IMR-90 (cell line): ENCODE measurements at regions not wholly inside any gene's neighbourhood (a gene's known extent, or its start where the extent isn't known, plus 50 kb on each side); places are given as distances from the start of the nearest gene placed in this dataset.

Experiments used
- ATAC-seq: fragments of 200-7000 bp; cut with Tn5 transposase; 2 replicates; pipeline ENCODE4 v1.9.1; 2020; ENCODE audit warnings: low read depth, mild to moderate bottlenecking, moderate library complexity
- BruUV-seq: library from RNA; stranded (reverse); fragments of 400-500 nt; replicated peaks from 2 replicates; lab custom pipeline; 2021; lab: Mats Ljungman, UMichigan
- CTCF ChIA-PET: fragments of 300-600 bp; formaldehyde crosslinking; extraction: SDS; loops from one replicate; lab custom pipeline; 2021; ENCODE audit warnings: antibody characterized with exemption; lab: Yijun Ruan, JAX
- POLR2A ChIA-PET: fragments of 300-600 bp; sonication (Branson Sonifier 250); formaldehyde crosslinking; loops from one replicate; lab custom pipeline; 2022; ENCODE audit warnings: antibody characterized with exemption; ENCODE audit not compliant: unreplicated experiment; lab: Charles Lee
- DNase-seq: peaks from one replicate; pipeline ENCODE4 v3.0.0; 2013
- H2AFZ ChIP-seq: replicated peaks from 2 replicates; pipeline ENCODE3; 2013; ENCODE audit warnings: low read length, mild to moderate bottlenecking; ENCODE audit not compliant: poor library complexity
- H2AK5ac ChIP-seq: 2 replicates; pipeline ENCODE4 v1.6.1; 2013; ENCODE audit warnings: low read depth, low read length, inconsistent platforms
- H2AK9ac ChIP-seq: replicated peaks from 2 replicates; pipeline ENCODE3; 2013; ENCODE audit warnings: mild to moderate bottlenecking, low read depth, low read length, moderate library complexity; ENCODE audit not compliant: poor library complexity
- H2BK120ac ChIP-seq: 2 replicates; pipeline ENCODE4 v1.6.1; 2013; ENCODE audit warnings: low read depth, low read length, inconsistent platforms
- H2BK15ac ChIP-seq: 3 replicates; pipeline ENCODE4 v1.6.1; 2013; ENCODE audit warnings: low read depth, low read length, inconsistent platforms
- H2BK20ac ChIP-seq: 2 replicates; pipeline ENCODE4 v1.6.1; 2013; ENCODE audit warnings: low read depth, mild to moderate bottlenecking, inconsistent platforms, low read length, moderate library complexity
- H2BK5ac ChIP-seq: 2 replicates; pipeline ENCODE4 v1.6.1; 2013; ENCODE audit warnings: mild to moderate bottlenecking, low read depth, low read length, inconsistent platforms; ENCODE audit not compliant: poor library complexity, severe bottlenecking
- H3K14ac ChIP-seq: replicated peaks from 2 replicates; pipeline ENCODE4 v1.6.1; 2013; ENCODE audit warnings: low read depth, low read length, inconsistent platforms
- H3K18ac ChIP-seq: 2 replicates; pipeline ENCODE4 v1.6.1; 2013; ENCODE audit warnings: low read depth, low read length, control low read depth
- H3K23ac ChIP-seq: 2 replicates; pipeline ENCODE4 v1.6.1; 2013; ENCODE audit warnings: low read depth, low read length, inconsistent platforms
- H3K27ac ChIP-seq: 2 replicates; pipeline ENCODE4 v1.5.1; 2013; ENCODE audit warnings: mild to moderate bottlenecking, control low read depth, low read length; ENCODE audit not compliant: insufficient read depth
- H3K27me3 ChIP-seq: 2 replicates; pipeline ENCODE4 v1.6.1; 2013; ENCODE audit warnings: low read length; ENCODE audit not compliant: control insufficient read depth, insufficient read depth
- H3K36me3 ChIP-seq: 2 replicates; pipeline ENCODE4 v1.6.1; 2013; ENCODE audit warnings: low read length, mixed read lengths; ENCODE audit not compliant: control insufficient read depth, insufficient read depth
- H3K4ac ChIP-seq: 2 replicates; pipeline ENCODE4 v1.6.1; 2013; ENCODE audit warnings: low read depth, low read length, inconsistent platforms
- H3K4me1 ChIP-seq: 2 replicates; pipeline ENCODE4 v1.6.1; 2013; ENCODE audit warnings: low read length, mixed read lengths; ENCODE audit not compliant: control insufficient read depth, insufficient read depth
- H3K4me2 ChIP-seq: 2 replicates; pipeline ENCODE4 v1.6.1; 2013; ENCODE audit warnings: low read depth, mild to moderate bottlenecking, control low read depth, low read length, moderate library complexity
- H3K4me3 ChIP-seq: 2 replicates; pipeline ENCODE4 v1.5.1; 2013; ENCODE audit warnings: low read depth, mild to moderate bottlenecking, control low read depth, low read length, moderate library complexity; ENCODE audit not compliant: insufficient read depth
- H3K56ac ChIP-seq: 2 replicates; pipeline ENCODE4 v1.6.1; 2013; ENCODE audit warnings: low read length, inconsistent platforms; ENCODE audit not compliant: insufficient read depth; ENCODE audit errors: extremely low read depth
- H3K79me1 ChIP-seq, 2 experiments: 2 replicates each; pipeline ENCODE4 v1.6.1; 2013; ENCODE audit warnings: low read length in 2 of 2, inconsistent platforms in 1 of 2, low read depth in 1 of 2
- H3K9ac ChIP-seq: 2 replicates; pipeline ENCODE4 v1.6.1; 2013; ENCODE audit warnings: low read depth, low read length, control low read depth
- H3K9me1 ChIP-seq: 2 replicates; pipeline ENCODE4 v1.6.1; 2013; ENCODE audit warnings: low read length, inconsistent platforms; ENCODE audit not compliant: insufficient read depth
- H3K9me3 ChIP-seq: 2 replicates; pipeline ENCODE4 v1.6.1; 2013; ENCODE audit warnings: low read length; ENCODE audit not compliant: control insufficient read depth, insufficient read depth
- H4K20me1 ChIP-seq: 2 replicates; pipeline ENCODE4 v1.6.1; 2013; ENCODE audit warnings: low read length, inconsistent platforms; ENCODE audit not compliant: insufficient read depth
- H4K5ac ChIP-seq: 2 replicates; pipeline ENCODE4 v1.6.1; 2013; ENCODE audit warnings: mild to moderate bottlenecking, low read depth, low read length, control low read depth
- H4K8ac ChIP-seq, 2 experiments: 2 replicates each; pipeline ENCODE4 v1.6.1; 2013; ENCODE audit warnings: low read depth in 2 of 2, low read length in 2 of 2, control low read depth in 1 of 2, inconsistent platforms in 1 of 2
- H4K91ac ChIP-seq: 2 replicates; pipeline ENCODE4 v1.6.1; 2013; ENCODE audit warnings: low read depth, low read length, inconsistent platforms; ENCODE audit not compliant: insufficient read depth
- CEBPB ChIP-seq: IDR thresholded peaks from 2 replicates; pipeline ENCODE4 v1.6.1; 2012; ENCODE audit warnings: low read depth, low read length, improper control_type of control experiment
- CHD1 ChIP-seq: IDR thresholded peaks from 2 replicates; pipeline ENCODE4 v1.6.1; 2012; ENCODE audit warnings: low read depth, low read length, improper control_type of control experiment
- ELK1 ChIP-seq: fragments of 150-350 bp; IDR thresholded peaks from 2 replicates; pipeline ENCODE4 v1.6.1; 2016; ENCODE audit warnings: low read depth, mild to moderate bottlenecking, low read length, moderate library complexity, borderline replicate concordance
- MAFK ChIP-seq: IDR thresholded peaks from 2 replicates; pipeline ENCODE4 v1.6.1; 2012; ENCODE audit warnings: low read depth, low read length, improper control_type of control experiment
- POLR2A ChIP-seq: IDR thresholded peaks from 2 replicates; pipeline ENCODE4 v1.6.1; 2012; ENCODE audit warnings: mild to moderate bottlenecking, low read depth, low read length
- SMC3 ChIP-seq: fragments of 150-350 bp; IDR thresholded peaks from 2 replicates; pipeline ENCODE4 v1.6.1; 2016; ENCODE audit warnings: low read depth, mild to moderate bottlenecking, antibody characterized with exemption, low read length, moderate library complexity
- dilution Hi-C: fragments of 300-500 bp; cut with HindIII; formaldehyde crosslinking; loops from one replicate; pipeline ENCODE4 v1.14.3; 2018; ENCODE audit warnings: low sequenced_read_pairs; ENCODE audit not compliant: unreplicated experiment
- in situ Hi-C: fragments of 300-500 bp; cut with MboI; formaldehyde crosslinking; loops from 3 replicates; pipeline ENCODE4 v1.14.3; 2019; ENCODE audit warnings: low sequenced_read_pairs, inconsistent platforms, mixed read lengths
- intact Hi-C: fragments of 100-400 bp; cut with micrococcal nuclease; formaldehyde crosslinking; loops from 2 replicates; pipeline ENCODE4 v1.10.0; 2022
- TF ChIP-seq, protein P1 (sequence below): fragments of 150-350 bp; IDR thresholded peaks from 2 replicates; pipeline ENCODE4 v1.6.1; 2017; ENCODE audit warnings: mild to moderate bottlenecking, antibody characterized with exemption, low read length, low read depth

DNA sequence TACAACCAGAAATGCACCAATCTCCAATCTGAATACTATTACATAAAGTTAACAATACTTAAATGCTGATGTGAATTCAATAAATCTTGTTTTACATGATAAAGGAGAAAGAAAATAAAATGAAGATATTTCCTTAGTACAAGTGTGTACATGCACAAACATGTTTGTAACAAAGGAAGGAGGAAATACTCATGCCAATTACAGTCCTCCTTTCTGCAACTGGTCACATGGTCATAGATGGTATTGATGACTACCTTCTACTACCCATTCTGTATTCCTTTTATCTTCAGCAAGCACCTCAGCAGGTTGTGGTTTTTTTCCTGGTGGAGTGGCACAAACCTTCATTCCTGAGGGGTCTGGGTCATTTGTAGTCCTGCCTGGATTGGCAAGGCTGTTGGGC, 214.2 kb upstream of the GUCY1A2 start:
- H2BK120ac ChIP-seq, result no peak overlapping the region
- H3K23ac ChIP-seq, result no peak overlapping the region
- in situ Hi-C loops, result no loop called here
- H4K91ac ChIP-seq, result no peak overlapping the region
- no peak overlapping the region for H2AFZ ChIP-seq
- dilution Hi-C loops, result no loop called here
- no peak overlapping the region for H2BK15ac ChIP-seq
- DNase-seq, result no peak
- H2BK5ac ChIP-seq, result no peak overlapping the region
- no peak overlapping the region for H3K4me3 ChIP-seq
- no peaks in the 10 kb centered on the region for H3K27me3 ChIP-seq
- CTCF ChIA-PET, result no interaction called here
- POLR2A ChIA-PET, result no interaction called here
- H3K4me1 ChIP-seq, result no peaks in the 10 kb centered on the region
- no peaks in the 10 kb centered on the region for H3K9me1 ChIP-seq
- no peak overlapping the region for H2AK5ac ChIP-seq
- peaks cover 2% of the 10 kb centered on the region; the same call in 1 of the 2 replicates for H3K9me3 ChIP-seq
- H3K56ac ChIP-seq, result no peak overlapping the region
- ATAC-seq, result no peak
- no peak overlapping the region for H2AK9ac ChIP-seq
- no peak overlapping the region for H3K9ac ChIP-seq
- H3K79me1 ChIP-seq, result no peaks in the 10 kb centered on the region
- H4K8ac ChIP-seq, result no peak overlapping the region
- no peaks in the 10 kb centered on the region for H4K20me1 ChIP-seq
- H3K27ac ChIP-seq, result no peak overlapping the region
- no peak overlapping the region for H3K4ac ChIP-seq
- intact Hi-C loops, result no loop called here
- no peak overlapping the region for H3K18ac ChIP-seq
- TF ChIP-seq ELK1, result no peak
- no peak for TF ChIP-seq CEBPB
- TF ChIP-seq POLR2A, result no peak
- TF ChIP-seq SMC3, result no peak
- TF ChIP-seq CHD1, result no peak
- TF ChIP-seq, protein P1, sequence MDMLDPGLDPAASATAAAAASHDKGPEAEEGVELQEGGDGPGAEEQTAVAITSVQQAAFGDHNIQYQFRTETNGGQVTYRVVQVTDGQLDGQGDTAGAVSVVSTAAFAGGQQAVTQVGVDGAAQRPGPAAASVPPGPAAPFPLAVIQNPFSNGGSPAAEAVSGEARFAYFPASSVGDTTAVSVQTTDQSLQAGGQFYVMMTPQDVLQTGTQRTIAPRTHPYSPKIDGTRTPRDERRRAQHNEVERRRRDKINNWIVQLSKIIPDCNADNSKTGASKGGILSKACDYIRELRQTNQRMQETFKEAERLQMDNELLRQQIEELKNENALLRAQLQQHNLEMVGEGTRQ, result no peak
- TF ChIP-seq MAFK, result no peak
- H4K5ac ChIP-seq, result no peak overlapping the region
- no peak overlapping the region for H3K14ac ChIP-seq
- no peak overlapping the region for H3K4me2 ChIP-seq
- H2BK20ac ChIP-seq, result no peak overlapping the region
- no TSS peak for BruUV-seq
- no peaks in the 10 kb centered on the region for H3K36me3 ChIP-seq
